ENCODE measurements at regions not wholly inside any gene's neighbourhood (a gene's known extent, or its start where the extent isn't known, plus 50 kb on each side); places are given as distances from the start of the nearest gene placed in this dataset.

GRCh38 chr18:44046376-44046975 lies 634.2 kb upstream of the SETBP1 start:
- Mint-ChIP-seq H3K27me3 (ENCODE audit: low read depth in 2 of 2) (no peaks in the 10 kb centered on the region), H3K4me3 (no peak overlapping the region), H3K4me1 (no peaks in the 10 kb centered on the region), H3K27ac (no peak overlapping the region), H3K9me3 (no peaks in the 10 kb centered on the region), H3K36me3 (no peaks in the 10 kb centered on the region)
- no peak overlapping the region for H3K27ac ChIP-seq (ENCODE audit: low read length)
- intact Hi-C loops (cut with micrococcal nuclease) = no loop called here
- no peak overlapping the region for H3K4me3 ChIP-seq (ENCODE audit: low read length)
- no peaks in the 10 kb centered on the region for H3K36me3 ChIP-seq (ENCODE audit: control insufficient read depth, insufficient read depth, low read length)
- DNase-seq = no peak
- no peaks in the 10 kb centered on the region for H3K27me3 ChIP-seq (ENCODE audit: control insufficient read depth, insufficient read depth, low read length)
- H3K4me1 ChIP-seq (ENCODE audit: control insufficient read depth, insufficient read depth, low read length) = no peaks in the 10 kb centered on the region
- no peak for TF ChIP-seq CTCF (IDR thresholded peaks at IDR 0.05)
- WGBS (ENCODE audit: insufficient coverage) = 93% methylated on average over 8 of the region's 8 CpGs
- ATAC-seq = no peak
- no peaks in the 10 kb centered on the region for H3K9me3 ChIP-seq (ENCODE audit: control insufficient read depth, insufficient read depth, low read length)

GRCh38 chr18:44047585-44047984 lies 633.1 kb upstream of the SETBP1 start:
- no peak overlapping the region for H3K27ac ChIP-seq (ENCODE audit: low read length)
- H3K4me1 ChIP-seq (ENCODE audit: control insufficient read depth, insufficient read depth, low read length) = no peaks in the 10 kb centered on the region
- no peak for DNase-seq
- Mint-ChIP-seq H3K4me3 (no peak overlapping the region), H3K4me1 (no peaks in the 10 kb centered on the region), H3K36me3 (no peaks in the 10 kb centered on the region), H3K9me3 (no peaks in the 10 kb centered on the region), H3K27ac (no peak overlapping the region), H3K27me3 (ENCODE audit: low read depth in 2 of 2) (no peaks in the 10 kb centered on the region)
- no peaks in the 10 kb centered on the region for H3K36me3 ChIP-seq (ENCODE audit: control insufficient read depth, insufficient read depth, low read length)
- no peaks in the 10 kb centered on the region for H3K27me3 ChIP-seq (ENCODE audit: control insufficient read depth, insufficient read depth, low read length)
- 91% methylated on average over 2 of the region's 3 CpGs for WGBS (ENCODE audit: insufficient coverage)
- no peak for TF ChIP-seq CTCF (IDR thresholded peaks at IDR 0.05)
- intact Hi-C loops (cut with micrococcal nuclease) = no loop called here
- no peak for ATAC-seq
- H3K9me3 ChIP-seq (ENCODE audit: control insufficient read depth, insufficient read depth, low read length) = no peaks in the 10 kb centered on the region
- no peak overlapping the region for H3K4me3 ChIP-seq (ENCODE audit: low read length)

- WGBS (ENCODE audit: insufficient coverage) = 75% methylated on average over 1 of the region's 3 CpGs
- no peaks in the 10 kb centered on the region for H3K36me3 ChIP-seq (ENCODE audit: control insufficient read depth, insufficient read depth, low read length)
- no peak overlapping the region for H3K4me3 Mint-ChIP-seq
- H3K36me3 Mint-ChIP-seq = no peaks in the 10 kb centered on the region
- H3K27me3 ChIP-seq (ENCODE audit: control insufficient read depth, insufficient read depth, low read length) = no peaks in the 10 kb centered on the region
- no peaks in the 10 kb centered on the region for H3K27me3 Mint-ChIP-seq (ENCODE audit: low read depth in 2 of 2)
- H3K27ac Mint-ChIP-seq = no peak overlapping the region
- TF ChIP-seq CTCF (IDR thresholded peaks at IDR 0.05) = no peak
- DNase-seq (no peak), ATAC-seq (no peak)
- intact Hi-C loops (cut with micrococcal nuclease) = no loop called here
- H3K4me1 Mint-ChIP-seq = no peaks in the 10 kb centered on the region
- no peak overlapping the region for H3K4me3 ChIP-seq (ENCODE audit: low read length)
- H3K9me3 ChIP-seq (ENCODE audit: control insufficient read depth, insufficient read depth, low read length) = no peaks in the 10 kb centered on the region
- H3K27ac ChIP-seq (ENCODE audit: low read length) = no peak overlapping the region
- no peaks in the 10 kb centered on the region for H3K4me1 ChIP-seq (ENCODE audit: control insufficient read depth, insufficient read depth, low read length)
- no peaks in the 10 kb centered on the region for H3K9me3 Mint-ChIP-seq
Measured at GRCh38 chr18:44048435-44048834, 632.3 kb upstream of the SETBP1 start.

GRCh38 chr18:44048846-44049245 lies 631.8 kb upstream of the SETBP1 start:
- ATAC-seq = no peak

More at GRCh38 chr18:44048846-44049245, 631.8 kb upstream of the SETBP1 start:
- Mint-ChIP-seq H3K27ac (no peak overlapping the region), H3K36me3 (no peaks in the 10 kb centered on the region), H3K9me3 (no peaks in the 10 kb centered on the region), H3K27me3 (ENCODE audit: low read depth in 2 of 2) (no peaks in the 10 kb centered on the region), H3K4me3 (no peak overlapping the region), H3K4me1 (no peaks in the 10 kb centered on the region)
- no peaks in the 10 kb centered on the region for H3K36me3 ChIP-seq (ENCODE audit: control insufficient read depth, insufficient read depth, low read length)
- no peaks in the 10 kb centered on the region for H3K27me3 ChIP-seq (ENCODE audit: control insufficient read depth, insufficient read depth, low read length)
- 76% methylated on average over 1 of the region's 2 CpGs for WGBS (ENCODE audit: insufficient coverage)
- no peak overlapping the region for H3K4me3 ChIP-seq (ENCODE audit: low read length)
- no peaks in the 10 kb centered on the region for H3K4me1 ChIP-seq (ENCODE audit: control insufficient read depth, insufficient read depth, low read length)
- DNase-seq = no peak
- no peak for TF ChIP-seq CTCF (IDR thresholded peaks at IDR 0.05)
- H3K27ac ChIP-seq (ENCODE audit: low read length) = no peak overlapping the region
- intact Hi-C loops (cut with micrococcal nuclease) = no loop called here
- no peaks in the 10 kb centered on the region for H3K9me3 ChIP-seq (ENCODE audit: control insufficient read depth, insufficient read depth, low read length)

Data from natural killer cell (primary cell).